IMR-90 (cell line): ENCODE measurements at regions not wholly inside any gene's neighbourhood (a gene's known extent, or its start where the extent isn't known, plus 50 kb on each side); places are given as distances from the start of the nearest gene placed in this dataset.

Experiments
- ATAC-seq: fragments of 200-7000 bp; cut with Tn5 transposase; 2 replicates; pipeline ENCODE4 v1.9.1; 2020; ENCODE audit warnings: low read depth, mild to moderate bottlenecking, moderate library complexity
- BruUV-seq: library from RNA; stranded (reverse); fragments of 400-500 nt; replicated peaks from 2 replicates; lab custom pipeline; 2021; lab: Mats Ljungman, UMichigan
- CTCF ChIA-PET: fragments of 300-600 bp; formaldehyde crosslinking; extraction: SDS; loops from one replicate; lab custom pipeline; 2021; ENCODE audit warnings: antibody characterized with exemption; lab: Yijun Ruan, JAX
- POLR2A ChIA-PET: fragments of 300-600 bp; sonication (Branson Sonifier 250); formaldehyde crosslinking; loops from one replicate; lab custom pipeline; 2022; ENCODE audit warnings: antibody characterized with exemption; ENCODE audit not compliant: unreplicated experiment; lab: Charles Lee
- DNase-seq: peaks from one replicate; pipeline ENCODE4 v3.0.0; 2013
- H2AFZ ChIP-seq: replicated peaks from 2 replicates; pipeline ENCODE3; 2013; ENCODE audit warnings: low read length, mild to moderate bottlenecking; ENCODE audit not compliant: poor library complexity
- H2AK5ac ChIP-seq: 2 replicates; pipeline ENCODE4 v1.6.1; 2013; ENCODE audit warnings: low read depth, low read length, inconsistent platforms
- H2AK9ac ChIP-seq: replicated peaks from 2 replicates; pipeline ENCODE3; 2013; ENCODE audit warnings: mild to moderate bottlenecking, low read depth, low read length, moderate library complexity; ENCODE audit not compliant: poor library complexity
- H2BK120ac ChIP-seq: 2 replicates; pipeline ENCODE4 v1.6.1; 2013; ENCODE audit warnings: low read depth, low read length, inconsistent platforms
- H2BK15ac ChIP-seq: 3 replicates; pipeline ENCODE4 v1.6.1; 2013; ENCODE audit warnings: low read depth, low read length, inconsistent platforms
- H2BK20ac ChIP-seq: 2 replicates; pipeline ENCODE4 v1.6.1; 2013; ENCODE audit warnings: low read depth, mild to moderate bottlenecking, inconsistent platforms, low read length, moderate library complexity
- H2BK5ac ChIP-seq: 2 replicates; pipeline ENCODE4 v1.6.1; 2013; ENCODE audit warnings: mild to moderate bottlenecking, low read depth, low read length, inconsistent platforms; ENCODE audit not compliant: poor library complexity, severe bottlenecking
- H3K14ac ChIP-seq: replicated peaks from 2 replicates; pipeline ENCODE4 v1.6.1; 2013; ENCODE audit warnings: low read depth, low read length, inconsistent platforms
- H3K18ac ChIP-seq: 2 replicates; pipeline ENCODE4 v1.6.1; 2013; ENCODE audit warnings: low read depth, low read length, control low read depth
- H3K23ac ChIP-seq: 2 replicates; pipeline ENCODE4 v1.6.1; 2013; ENCODE audit warnings: low read depth, low read length, inconsistent platforms
- H3K27ac ChIP-seq: 2 replicates; pipeline ENCODE4 v1.5.1; 2013; ENCODE audit warnings: mild to moderate bottlenecking, control low read depth, low read length; ENCODE audit not compliant: insufficient read depth
- H3K27me3 ChIP-seq: 2 replicates; pipeline ENCODE4 v1.6.1; 2013; ENCODE audit warnings: low read length; ENCODE audit not compliant: control insufficient read depth, insufficient read depth
- H3K36me3 ChIP-seq: 2 replicates; pipeline ENCODE4 v1.6.1; 2013; ENCODE audit warnings: low read length, mixed read lengths; ENCODE audit not compliant: control insufficient read depth, insufficient read depth
- H3K4ac ChIP-seq: 2 replicates; pipeline ENCODE4 v1.6.1; 2013; ENCODE audit warnings: low read depth, low read length, inconsistent platforms
- H3K4me1 ChIP-seq: 2 replicates; pipeline ENCODE4 v1.6.1; 2013; ENCODE audit warnings: low read length, mixed read lengths; ENCODE audit not compliant: control insufficient read depth, insufficient read depth
- H3K4me2 ChIP-seq: 2 replicates; pipeline ENCODE4 v1.6.1; 2013; ENCODE audit warnings: low read depth, mild to moderate bottlenecking, control low read depth, low read length, moderate library complexity
- H3K4me3 ChIP-seq: 2 replicates; pipeline ENCODE4 v1.5.1; 2013; ENCODE audit warnings: low read depth, mild to moderate bottlenecking, control low read depth, low read length, moderate library complexity; ENCODE audit not compliant: insufficient read depth
- H3K56ac ChIP-seq: 2 replicates; pipeline ENCODE4 v1.6.1; 2013; ENCODE audit warnings: low read length, inconsistent platforms; ENCODE audit not compliant: insufficient read depth; ENCODE audit errors: extremely low read depth
- H3K79me1 ChIP-seq, 2 experiments: 2 replicates each; pipeline ENCODE4 v1.6.1; 2013; ENCODE audit warnings: low read length in 2 of 2, inconsistent platforms in 1 of 2, low read depth in 1 of 2
- H3K9ac ChIP-seq: 2 replicates; pipeline ENCODE4 v1.6.1; 2013; ENCODE audit warnings: low read depth, low read length, control low read depth
- H3K9me1 ChIP-seq: 2 replicates; pipeline ENCODE4 v1.6.1; 2013; ENCODE audit warnings: low read length, inconsistent platforms; ENCODE audit not compliant: insufficient read depth
- H3K9me3 ChIP-seq: 2 replicates; pipeline ENCODE4 v1.6.1; 2013; ENCODE audit warnings: low read length; ENCODE audit not compliant: control insufficient read depth, insufficient read depth
- H4K20me1 ChIP-seq: 2 replicates; pipeline ENCODE4 v1.6.1; 2013; ENCODE audit warnings: low read length, inconsistent platforms; ENCODE audit not compliant: insufficient read depth
- H4K5ac ChIP-seq: 2 replicates; pipeline ENCODE4 v1.6.1; 2013; ENCODE audit warnings: mild to moderate bottlenecking, low read depth, low read length, control low read depth
- H4K8ac ChIP-seq, 2 experiments: 2 replicates each; pipeline ENCODE4 v1.6.1; 2013; ENCODE audit warnings: low read depth in 2 of 2, low read length in 2 of 2, control low read depth in 1 of 2, inconsistent platforms in 1 of 2
- H4K91ac ChIP-seq: 2 replicates; pipeline ENCODE4 v1.6.1; 2013; ENCODE audit warnings: low read depth, low read length, inconsistent platforms; ENCODE audit not compliant: insufficient read depth
- MAFK ChIP-seq: IDR thresholded peaks from 2 replicates; pipeline ENCODE4 v1.6.1; 2012; ENCODE audit warnings: low read depth, low read length, improper control_type of control experiment
- MAZ ChIP-seq: IDR thresholded peaks from 2 replicates; pipeline ENCODE4 v1.6.1; 2012; ENCODE audit warnings: low read depth, mild to moderate bottlenecking, low read length, improper control_type of control experiment, moderate library complexity, borderline replicate concordance
- MXI1 ChIP-seq: IDR thresholded peaks from 2 replicates; pipeline ENCODE4 v1.6.1; 2012; ENCODE audit warnings: low read depth, mild to moderate bottlenecking, low read length, moderate library complexity, borderline replicate concordance
- WGBS, 2 experiments: methylation state at CpG; one replicate each; pipeline versions ENCODE4 v1.1.5 to v1.1.7; 2013; ENCODE audit warnings: missing lambda C conversion rate in 2 of 2; ENCODE audit not compliant: insufficient read length in 1 of 2; ENCODE audit errors: extremely low coverage in 2 of 2; 5-methylcytosine and 5-hydroxymethylcytosine counted together
- dilution Hi-C: fragments of 300-500 bp; cut with HindIII; formaldehyde crosslinking; loops from one replicate; pipeline ENCODE4 v1.14.3; 2018; ENCODE audit warnings: low sequenced_read_pairs; ENCODE audit not compliant: unreplicated experiment
- in situ Hi-C: fragments of 300-500 bp; cut with MboI; formaldehyde crosslinking; loops from 3 replicates; pipeline ENCODE4 v1.14.3; 2019; ENCODE audit warnings: low sequenced_read_pairs, inconsistent platforms, mixed read lengths
- intact Hi-C: fragments of 100-400 bp; cut with micrococcal nuclease; formaldehyde crosslinking; loops from 2 replicates; pipeline ENCODE4 v1.10.0; 2022

- ATAC-seq = no peak
- intact Hi-C loops = no loop called here
- no peaks in the 10 kb centered on the region for H3K27me3 ChIP-seq
- H2AFZ ChIP-seq = no peak overlapping the region
- H3K23ac ChIP-seq = no peak overlapping the region
- TF ChIP-seq MXI1 = no peak
- no peak for TF ChIP-seq MAZ
- no peak for TF ChIP-seq MAFK
- H3K56ac ChIP-seq = no peak overlapping the region
- no peak overlapping the region for H4K8ac ChIP-seq
- H2BK120ac ChIP-seq = no peak overlapping the region
- no peak overlapping the region for H3K4me3 ChIP-seq
- no peak overlapping the region for H4K91ac ChIP-seq
- no peak overlapping the region for H2AK5ac ChIP-seq
- no peak overlapping the region for H3K14ac ChIP-seq
- no peak overlapping the region for H2AK9ac ChIP-seq
- no peaks in the 10 kb centered on the region for H3K36me3 ChIP-seq
- dilution Hi-C loops = no loop called here
- H3K9me3 ChIP-seq = no peaks in the 10 kb centered on the region; the same call in 1 of the 2 replicates
- ChIA-PET POLR2A (no interaction called here), CTCF (no interaction called here)
- H3K9me1 ChIP-seq = no peaks in the 10 kb centered on the region
- no peak overlapping the region for H3K4me2 ChIP-seq
- no peak overlapping the region for H2BK5ac ChIP-seq
- H3K9ac ChIP-seq = no peak overlapping the region
- DNase-seq = no peak
- no peak overlapping the region for H3K18ac ChIP-seq
- WGBS, 2 experiments = no CpG with 5 or more reads among the region's 6 CpGs
- no TSS peak for BruUV-seq
- no peak overlapping the region for H3K4ac ChIP-seq
- H4K20me1 ChIP-seq = no peaks in the 10 kb centered on the region
- H2BK20ac ChIP-seq = no peak overlapping the region
- in situ Hi-C loops = no loop called here
- H3K79me1 ChIP-seq = no peaks in the 10 kb centered on the region
- H3K27ac ChIP-seq = no peak overlapping the region
- no peaks in the 10 kb centered on the region for H3K4me1 ChIP-seq
- no peak overlapping the region for H2BK15ac ChIP-seq
- no peak overlapping the region for H4K5ac ChIP-seq
Observed at GRCh38 chr14:34348592-34348991, 113.4 kb downstream of the SPTSSA start.
